ENCODE measurements at regions not wholly inside any gene's neighbourhood (a gene's known extent, or its start where the extent isn't known, plus 50 kb on each side); places are given as distances from the start of the nearest gene placed in this dataset.

DNA sequence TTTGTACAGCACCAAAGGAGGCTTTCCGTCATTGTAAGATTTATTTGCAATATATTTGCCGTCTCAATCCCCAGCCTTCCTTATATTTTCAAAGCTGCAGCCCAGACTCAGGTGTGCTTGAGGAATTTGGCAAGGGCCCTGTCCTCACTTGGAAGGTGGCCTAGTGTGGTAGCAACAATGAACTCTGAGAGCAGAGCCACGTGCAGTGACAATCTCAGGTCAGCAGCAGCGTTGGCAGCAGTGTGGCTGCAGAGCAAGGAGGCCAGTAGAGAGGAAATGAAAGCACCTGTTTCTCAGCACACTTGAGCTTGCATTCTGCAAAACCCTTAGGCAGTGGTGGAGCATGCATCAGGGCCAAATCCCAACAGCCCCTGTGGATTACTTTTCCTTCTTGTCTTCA, 613.5 kb downstream of the RBFOX1 start:
- no peak for TF ChIP-seq EZH2phosphoT487 (IDR thresholded peaks at IDR 0.05; ENCODE audit: borderline replicate concordance, low read depth, low read length)
- TF ChIP-seq, protein P1, sequence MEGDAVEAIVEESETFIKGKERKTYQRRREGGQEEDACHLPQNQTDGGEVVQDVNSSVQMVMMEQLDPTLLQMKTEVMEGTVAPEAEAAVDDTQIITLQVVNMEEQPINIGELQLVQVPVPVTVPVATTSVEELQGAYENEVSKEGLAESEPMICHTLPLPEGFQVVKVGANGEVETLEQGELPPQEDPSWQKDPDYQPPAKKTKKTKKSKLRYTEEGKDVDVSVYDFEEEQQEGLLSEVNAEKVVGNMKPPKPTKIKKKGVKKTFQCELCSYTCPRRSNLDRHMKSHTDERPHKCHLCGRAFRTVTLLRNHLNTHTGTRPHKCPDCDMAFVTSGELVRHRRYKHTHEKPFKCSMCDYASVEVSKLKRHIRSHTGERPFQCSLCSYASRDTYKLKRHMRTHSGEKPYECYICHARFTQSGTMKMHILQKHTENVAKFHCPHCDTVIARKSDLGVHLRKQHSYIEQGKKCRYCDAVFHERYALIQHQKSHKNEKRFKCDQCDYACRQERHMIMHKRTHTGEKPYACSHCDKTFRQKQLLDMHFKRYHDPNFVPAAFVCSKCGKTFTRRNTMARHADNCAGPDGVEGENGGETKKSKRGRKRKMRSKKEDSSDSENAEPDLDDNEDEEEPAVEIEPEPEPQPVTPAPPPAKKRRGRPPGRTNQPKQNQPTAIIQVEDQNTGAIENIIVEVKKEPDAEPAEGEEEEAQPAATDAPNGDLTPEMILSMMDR (conservative IDR thresholded peaks at IDR 0.05; ENCODE audit: low read length), result no peak

Measured in OCI-LY7 (cell line).